Liver (tissue), 3 donors: ENCODE measurements at regions not wholly inside any gene's neighbourhood (a gene's known extent, or its start where the extent isn't known, plus 50 kb on each side); places are given as distances from the start of the nearest gene placed in this dataset.
"Not testable (repeated sequence)": the region's sequence is repeated elsewhere in the genome, so short reads cannot be mapped to it uniquely, and the experiment has no call there.

ENCODE experiments used
- SP1 ChIP-seq: IDR thresholded peaks from 2 replicates; pipeline ENCODE4 v1.6.1; 2018; ENCODE audit warnings: antibody characterized with exemption, mild to moderate bottlenecking
- YY1 ChIP-seq: IDR thresholded peaks from 2 replicates; pipeline ENCODE4 v1.6.1; 2016; ENCODE audit warnings: antibody characterized with exemption, mild to moderate bottlenecking
- TF ChIP-seq, protein P1 (sequence below): fragments of 150-350 bp; IDR thresholded peaks from 2 replicates; pipeline ENCODE4 v1.5.1; 2017; ENCODE audit warnings: improper control_type of control experiment, low read depth, low read length; ENCODE audit not compliant: missing input control
- TF ChIP-seq, protein P2 (sequence below): IDR thresholded peaks from 2 replicates; pipeline ENCODE4 v1.6.1; 2016; ENCODE audit warnings: antibody characterized with exemption
- donor health status: healthy.
- donor health status: healthy.

DNA sequence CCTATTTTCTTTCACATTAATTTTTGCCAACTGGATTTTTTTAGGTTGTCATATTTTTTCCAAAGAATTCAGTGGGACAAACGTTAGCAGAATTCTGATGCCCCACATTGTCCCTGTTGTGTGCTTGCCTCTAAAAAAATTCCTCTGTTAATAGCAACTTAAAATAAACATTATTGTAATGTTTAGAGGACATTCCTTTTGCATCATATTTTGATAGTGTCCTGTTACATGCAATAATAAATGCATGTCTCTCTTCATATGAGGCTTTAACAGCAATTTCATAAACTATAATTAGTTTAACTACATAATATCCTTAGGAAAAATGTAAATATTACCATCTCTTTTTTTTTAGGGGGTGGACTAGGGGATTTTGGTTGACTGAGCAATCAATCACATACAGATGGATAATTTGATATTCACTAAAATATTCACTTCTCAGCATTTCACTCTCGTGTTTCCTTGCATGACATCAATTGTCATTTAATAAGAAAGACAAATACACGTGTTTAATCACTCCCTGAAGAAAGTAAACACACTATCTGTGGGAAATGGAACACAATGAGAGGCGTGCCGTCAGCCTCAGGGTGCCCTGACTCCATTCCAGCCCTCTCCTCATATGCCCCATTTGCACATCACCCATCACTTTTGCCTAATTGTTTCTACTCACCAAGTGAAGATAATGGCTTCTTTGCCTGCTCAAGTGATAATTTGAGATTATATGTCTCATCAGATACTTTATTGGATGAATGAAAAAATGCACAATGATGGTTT is 110.3 kb upstream of the SPATA31A3 start:
- TF ChIP-seq, protein P1, sequence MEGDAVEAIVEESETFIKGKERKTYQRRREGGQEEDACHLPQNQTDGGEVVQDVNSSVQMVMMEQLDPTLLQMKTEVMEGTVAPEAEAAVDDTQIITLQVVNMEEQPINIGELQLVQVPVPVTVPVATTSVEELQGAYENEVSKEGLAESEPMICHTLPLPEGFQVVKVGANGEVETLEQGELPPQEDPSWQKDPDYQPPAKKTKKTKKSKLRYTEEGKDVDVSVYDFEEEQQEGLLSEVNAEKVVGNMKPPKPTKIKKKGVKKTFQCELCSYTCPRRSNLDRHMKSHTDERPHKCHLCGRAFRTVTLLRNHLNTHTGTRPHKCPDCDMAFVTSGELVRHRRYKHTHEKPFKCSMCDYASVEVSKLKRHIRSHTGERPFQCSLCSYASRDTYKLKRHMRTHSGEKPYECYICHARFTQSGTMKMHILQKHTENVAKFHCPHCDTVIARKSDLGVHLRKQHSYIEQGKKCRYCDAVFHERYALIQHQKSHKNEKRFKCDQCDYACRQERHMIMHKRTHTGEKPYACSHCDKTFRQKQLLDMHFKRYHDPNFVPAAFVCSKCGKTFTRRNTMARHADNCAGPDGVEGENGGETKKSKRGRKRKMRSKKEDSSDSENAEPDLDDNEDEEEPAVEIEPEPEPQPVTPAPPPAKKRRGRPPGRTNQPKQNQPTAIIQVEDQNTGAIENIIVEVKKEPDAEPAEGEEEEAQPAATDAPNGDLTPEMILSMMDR, result not testable (repeated sequence)
- not testable (repeated sequence) for TF ChIP-seq SP1, YY1
- TF ChIP-seq, protein P2, sequence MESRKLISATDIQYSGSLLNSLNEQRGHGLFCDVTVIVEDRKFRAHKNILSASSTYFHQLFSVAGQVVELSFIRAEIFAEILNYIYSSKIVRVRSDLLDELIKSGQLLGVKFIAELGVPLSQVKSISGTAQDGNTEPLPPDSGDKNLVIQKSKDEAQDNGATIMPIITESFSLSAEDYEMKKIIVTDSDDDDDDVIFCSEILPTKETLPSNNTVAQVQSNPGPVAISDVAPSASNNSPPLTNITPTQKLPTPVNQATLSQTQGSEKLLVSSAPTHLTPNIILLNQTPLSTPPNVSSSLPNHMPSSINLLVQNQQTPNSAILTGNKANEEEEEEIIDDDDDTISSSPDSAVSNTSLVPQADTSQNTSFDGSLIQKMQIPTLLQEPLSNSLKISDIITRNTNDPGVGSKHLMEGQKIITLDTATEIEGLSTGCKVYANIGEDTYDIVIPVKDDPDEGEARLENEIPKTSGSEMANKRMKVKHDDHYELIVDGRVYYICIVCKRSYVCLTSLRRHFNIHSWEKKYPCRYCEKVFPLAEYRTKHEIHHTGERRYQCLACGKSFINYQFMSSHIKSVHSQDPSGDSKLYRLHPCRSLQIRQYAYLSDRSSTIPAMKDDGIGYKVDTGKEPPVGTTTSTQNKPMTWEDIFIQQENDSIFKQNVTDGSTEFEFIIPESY, result not testable (repeated sequence)
